Gastrocnemius medialis (tissue), 4 donors: ENCODE measurements at regions not wholly inside any gene's neighbourhood (a gene's known extent, or its start where the extent isn't known, plus 50 kb on each side); places are given as distances from the start of the nearest gene placed in this dataset.
"Not testable (repeated sequence)": the region's sequence is repeated elsewhere in the genome, so short reads cannot be mapped to it uniquely, and the experiment has no call there.

Experiments
- POLR2A ChIP-seq, 2 donors: fragments of 450-650 bp; IDR thresholded peaks; one replicate each; pipeline ENCODE4 v1.6.1; 2017; ENCODE audit warnings: antibody characterized with exemption in 2 of 2, mild to moderate bottlenecking in 2 of 2, moderate library complexity in 2 of 2
- TF ChIP-seq, protein P1 (sequence below), 5 experiments: fragments of 450-650 bp in 3 of 5; fragments of 200-600 bp in 2 of 5; sonication (generic) in 2 of 5; IDR thresholded peaks in 4 of 5; conservative IDR thresholded peaks in 1 of 5; 1 replicate in 4 of 5; 2 replicates in 1 of 5; pipeline ENCODE4 v1.5.1; 2016 to 2019; ENCODE audit warnings: antibody characterized with exemption in 5 of 5, mild to moderate bottlenecking in 3 of 5, moderate library complexity in 3 of 5

DNA sequence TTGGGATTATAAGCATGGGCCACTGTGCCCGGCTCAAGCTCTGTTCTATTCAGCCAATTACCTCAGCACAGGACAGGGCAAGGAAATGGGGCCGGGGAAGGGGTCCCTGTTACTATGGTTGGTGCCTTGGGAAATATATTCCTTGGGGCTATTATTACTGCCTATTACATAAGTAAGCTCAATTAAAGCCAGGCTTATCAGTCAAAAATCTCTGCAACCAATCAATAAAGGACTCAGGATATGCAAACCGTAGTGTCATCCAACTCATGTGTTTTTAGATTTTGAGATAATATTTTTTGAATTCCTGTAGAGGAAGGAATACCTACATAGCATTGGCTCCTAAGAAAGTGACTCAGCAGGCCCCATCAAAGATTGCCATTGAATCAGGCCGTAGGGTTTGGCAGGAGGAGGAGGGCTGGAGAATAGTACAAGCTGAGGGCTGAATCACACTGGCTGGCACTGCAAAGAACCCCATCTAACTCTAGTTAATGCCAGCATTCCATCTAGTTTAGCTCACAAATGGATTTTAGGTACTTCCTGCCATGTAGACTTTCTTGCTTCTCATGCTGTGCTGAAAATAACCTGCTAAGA, 50.5 kb upstream of the LANCL3 start:
- TF ChIP-seq POLR2A (IDR thresholded peaks at IDR 0.05): not testable (repeated sequence)
- TF ChIP-seq, protein P1, sequence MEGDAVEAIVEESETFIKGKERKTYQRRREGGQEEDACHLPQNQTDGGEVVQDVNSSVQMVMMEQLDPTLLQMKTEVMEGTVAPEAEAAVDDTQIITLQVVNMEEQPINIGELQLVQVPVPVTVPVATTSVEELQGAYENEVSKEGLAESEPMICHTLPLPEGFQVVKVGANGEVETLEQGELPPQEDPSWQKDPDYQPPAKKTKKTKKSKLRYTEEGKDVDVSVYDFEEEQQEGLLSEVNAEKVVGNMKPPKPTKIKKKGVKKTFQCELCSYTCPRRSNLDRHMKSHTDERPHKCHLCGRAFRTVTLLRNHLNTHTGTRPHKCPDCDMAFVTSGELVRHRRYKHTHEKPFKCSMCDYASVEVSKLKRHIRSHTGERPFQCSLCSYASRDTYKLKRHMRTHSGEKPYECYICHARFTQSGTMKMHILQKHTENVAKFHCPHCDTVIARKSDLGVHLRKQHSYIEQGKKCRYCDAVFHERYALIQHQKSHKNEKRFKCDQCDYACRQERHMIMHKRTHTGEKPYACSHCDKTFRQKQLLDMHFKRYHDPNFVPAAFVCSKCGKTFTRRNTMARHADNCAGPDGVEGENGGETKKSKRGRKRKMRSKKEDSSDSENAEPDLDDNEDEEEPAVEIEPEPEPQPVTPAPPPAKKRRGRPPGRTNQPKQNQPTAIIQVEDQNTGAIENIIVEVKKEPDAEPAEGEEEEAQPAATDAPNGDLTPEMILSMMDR (IDR thresholded peaks at IDR 0.05 in 4 of 5, conservative IDR thresholded peaks at IDR 0.05 in 1 of 5): not testable (repeated sequence)
